ENCODE measurements at regions not wholly inside any gene's neighbourhood (a gene's known extent, or its start where the extent isn't known, plus 50 kb on each side); places are given as distances from the start of the nearest gene placed in this dataset.

DNA sequence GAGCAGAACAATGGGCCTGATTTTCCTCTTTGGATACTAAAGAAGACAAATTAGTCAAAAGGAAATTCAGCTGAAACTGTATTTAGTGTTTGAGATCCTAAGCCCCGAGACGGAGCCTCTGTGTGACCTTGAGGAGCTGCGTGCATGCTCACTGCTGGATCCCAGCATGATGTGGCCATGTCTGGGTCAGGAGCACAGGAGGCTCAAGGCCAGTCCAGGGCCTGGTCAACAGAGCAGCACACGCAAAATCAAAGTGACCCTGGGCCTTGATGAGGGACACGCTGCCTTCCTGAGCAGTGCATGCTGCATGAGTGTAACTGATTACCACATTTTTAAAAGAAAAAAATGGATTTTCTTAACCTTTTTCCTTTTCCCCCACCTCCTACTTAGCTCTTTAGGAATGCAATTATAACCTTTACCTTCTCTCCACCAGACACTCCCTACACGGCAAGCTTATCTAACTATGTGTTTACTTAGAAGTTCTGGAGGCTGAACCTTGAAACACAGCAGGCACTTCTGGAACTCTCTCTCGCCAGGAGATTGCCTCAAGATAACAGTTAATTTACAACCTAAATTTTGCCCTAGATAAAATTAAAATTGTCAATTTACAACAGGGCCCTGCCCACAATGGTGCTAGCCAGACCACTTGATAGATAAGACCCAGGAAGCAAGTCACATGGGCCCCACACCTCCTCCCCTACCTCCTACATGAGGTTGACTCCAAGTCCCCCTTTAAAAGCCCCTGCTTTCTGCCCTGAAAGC is 144.6 kb downstream of the LRIG2 start (continued):
- 0 out of 2 replicates have a peak, but pooled peaks have one; percentile 39 for TF ChIP-seq ZBTB33 (CRISPR knock-in tag; IDR thresholded peaks at IDR 0.05)
- no peak for TF ChIP-seq LRRFIP1 (CRISPR knock-in tag; conservative IDR thresholded peaks at IDR 0.05)
- peak; percentile 84 for TF ChIP-seq ZNF644 (CRISPR knock-in tag; IDR thresholded peaks at IDR 0.05; ENCODE audit: low read depth)
- TF ChIP-seq ZNF256 (CRISPR knock-in tag; conservative IDR thresholded peaks at IDR 0.05) = no peak
- TF ChIP-seq ARID4A (CRISPR knock-in tag; IDR thresholded peaks at IDR 0.05; ENCODE audit: borderline replicate concordance) = peak; percentile 31; the same call in 1 of the 2 replicates
- no peak for TF ChIP-seq MXD1 (CRISPR knock-in tag; IDR thresholded peaks at IDR 0.05)
- peak; percentile 72 for TF ChIP-seq HOXA3 (CRISPR knock-in tag; IDR thresholded peaks at IDR 0.05)
- TF ChIP-seq HINFP (CRISPR knock-in tag; IDR thresholded peaks at IDR 0.05; ENCODE audit: low read depth) = no peak
- 0 out of 2 replicates have a peak, but pooled peaks have one; percentile 19 for TF ChIP-seq KDM6A (CRISPR knock-in tag; IDR thresholded peaks at IDR 0.05; ENCODE audit: low read depth)
- no peak for TF ChIP-seq ARNT (IDR thresholded peaks at IDR 0.05)
- peak; percentile 90 for TF ChIP-seq RARA (CRISPR knock-in tag; IDR thresholded peaks at IDR 0.05)
